ENCODE measurements at regions not wholly inside any gene's neighbourhood (a gene's known extent, or its start where the extent isn't known, plus 50 kb on each side); places are given as distances from the start of the nearest gene placed in this dataset.
"Not testable (repeated sequence)": the region's sequence is repeated elsewhere in the genome, so short reads cannot be mapped to it uniquely, and the experiment has no call there.

DNA sequence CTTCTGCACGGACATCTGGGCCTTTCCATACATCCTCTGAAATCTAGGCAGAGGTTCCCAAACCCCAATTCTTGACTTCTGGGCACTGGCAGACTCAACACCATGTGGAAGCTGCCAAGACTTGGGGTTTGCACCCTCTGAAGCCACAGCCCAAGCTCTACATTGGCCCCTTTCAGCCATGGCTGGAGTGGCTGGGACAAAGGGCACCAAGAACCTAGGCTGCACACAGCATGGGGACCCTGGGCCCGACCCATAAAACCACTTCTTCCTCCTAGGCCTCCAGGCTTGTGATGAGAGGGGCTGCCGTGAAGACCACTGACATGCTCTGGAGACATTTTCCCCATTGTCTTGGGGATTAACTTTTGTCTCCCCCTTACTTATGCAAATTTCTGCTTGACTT, 158.0 kb downstream of the GNAI1 start:
- H3K27ac ChIP-seq (ENCODE audit: low read depth, low read length); H3K4me1 ChIP-seq (ENCODE audit: control insufficient read depth, insufficient read depth, low read length); H3K27me3 ChIP-seq (ENCODE audit: control insufficient read depth, insufficient read depth, low read length); H3K9ac ChIP-seq (ENCODE audit: low read depth, low read length); H3K4me3 ChIP-seq (ENCODE audit: low read depth, low read length); H3K36me3 ChIP-seq (ENCODE audit: control insufficient read depth, insufficient read depth, low read length); H3K9me3 ChIP-seq (ENCODE audit: control insufficient read depth, insufficient read depth, low read length): not testable (repeated sequence)

GRCh38 chr7:80288175-80289122, 153.8 kb downstream of the GNAI1 start:
- no peaks in the 10 kb centered on the region; the same call in 1 of the 2 replicates for H3K9me3 ChIP-seq (ENCODE audit: control insufficient read depth, insufficient read depth, low read length)
- no peaks in the 10 kb centered on the region for H3K4me1 ChIP-seq (ENCODE audit: control insufficient read depth, insufficient read depth, low read length)
- no peaks in the 10 kb centered on the region for H3K27me3 ChIP-seq (ENCODE audit: control insufficient read depth, insufficient read depth, low read length)
- H3K4me3 ChIP-seq (ENCODE audit: low read depth, low read length), result no peak overlapping the region
- no peak overlapping the region for H3K9ac ChIP-seq (ENCODE audit: low read depth, low read length)
- no peak overlapping the region for H3K27ac ChIP-seq (ENCODE audit: low read depth, low read length)
- no peaks in the 10 kb centered on the region for H3K36me3 ChIP-seq (ENCODE audit: control insufficient read depth, insufficient read depth, low read length)

DNA sequence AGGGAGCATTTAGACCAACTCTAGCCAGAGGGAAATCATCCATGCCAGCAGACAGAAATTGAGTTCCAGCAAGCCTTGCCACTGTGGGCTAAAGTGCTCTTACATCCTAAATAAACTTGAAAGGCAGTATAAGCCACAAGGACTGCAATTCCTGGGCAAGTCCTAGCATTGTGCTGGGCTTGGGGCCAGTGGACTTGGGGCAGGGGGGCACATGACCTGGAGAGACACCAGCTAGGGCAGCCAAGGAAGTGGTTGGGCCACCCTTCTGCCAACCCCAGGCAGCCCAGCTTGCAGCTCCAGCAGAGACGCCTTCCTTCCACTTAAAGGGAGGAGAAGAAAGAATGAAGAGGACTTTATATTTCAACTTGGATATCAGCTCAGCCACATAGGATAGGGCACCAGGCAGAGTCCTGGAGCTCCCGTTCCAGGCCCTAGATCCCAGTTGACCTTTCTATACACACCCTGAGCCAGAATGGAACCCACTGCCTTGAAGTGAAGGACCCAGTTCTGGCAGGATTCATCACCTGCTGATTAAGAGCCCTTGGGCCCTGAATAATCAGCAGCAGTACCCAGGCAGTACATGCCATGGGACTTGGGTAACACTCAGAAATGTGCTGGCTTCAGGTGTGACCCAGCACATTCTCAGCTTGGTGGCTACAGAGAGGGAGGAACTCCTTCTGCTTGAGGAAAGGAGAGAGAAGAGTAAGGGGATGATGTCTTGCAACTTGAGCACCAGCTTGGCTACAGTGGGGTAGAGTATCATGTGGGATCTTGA, 153.0 kb downstream of the GNAI1 start:
- H3K27ac ChIP-seq (ENCODE audit: low read depth, low read length), result no peak overlapping the region
- H3K9ac ChIP-seq (ENCODE audit: low read depth, low read length), result no peak overlapping the region
- no peaks in the 10 kb centered on the region for H3K36me3 ChIP-seq (ENCODE audit: control insufficient read depth, insufficient read depth, low read length)
- no peaks in the 10 kb centered on the region for H3K27me3 ChIP-seq (ENCODE audit: control insufficient read depth, insufficient read depth, low read length)
- no peaks in the 10 kb centered on the region for H3K4me1 ChIP-seq (ENCODE audit: control insufficient read depth, insufficient read depth, low read length)
- no peaks in the 10 kb centered on the region; the same call in 1 of the 2 replicates for H3K9me3 ChIP-seq (ENCODE audit: control insufficient read depth, insufficient read depth, low read length)
- no peak overlapping the region for H3K4me3 ChIP-seq (ENCODE audit: low read depth, low read length)

DNA sequence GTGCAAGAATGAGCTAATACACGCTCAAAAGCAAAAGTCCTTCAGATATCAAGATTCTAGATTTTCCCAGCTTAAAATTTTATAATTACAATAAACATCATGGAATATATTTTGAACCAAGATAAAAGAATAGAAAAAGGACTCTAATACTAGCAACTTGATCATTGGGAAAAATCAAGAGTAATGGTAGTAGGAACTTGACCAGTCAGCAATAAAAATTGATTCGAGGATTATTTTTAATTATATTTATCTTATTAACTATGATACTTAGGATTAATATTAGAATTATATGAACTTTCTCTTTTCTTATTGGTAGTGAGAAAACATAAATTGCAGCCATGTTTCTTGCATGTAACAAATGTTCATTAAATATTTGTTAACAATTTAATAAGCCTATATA, 152.0 kb downstream of the GNAI1 start:
- Histone ChIP-seq H3K9me3 (ENCODE audit: control insufficient read depth, insufficient read depth, low read length) (no peaks in the 10 kb centered on the region; the same call in 1 of the 2 replicates), H3K9ac (ENCODE audit: low read depth, low read length) (no peak overlapping the region), H3K27ac (ENCODE audit: low read depth, low read length) (no peak overlapping the region), H3K27me3 (ENCODE audit: control insufficient read depth, insufficient read depth, low read length) (no peaks in the 10 kb centered on the region), H3K4me3 (ENCODE audit: low read depth, low read length) (no peak overlapping the region), H3K36me3 (ENCODE audit: control insufficient read depth, insufficient read depth, low read length) (no peaks in the 10 kb centered on the region), H3K4me1 (ENCODE audit: control insufficient read depth, insufficient read depth, low read length) (no peaks in the 10 kb centered on the region)

DNA sequence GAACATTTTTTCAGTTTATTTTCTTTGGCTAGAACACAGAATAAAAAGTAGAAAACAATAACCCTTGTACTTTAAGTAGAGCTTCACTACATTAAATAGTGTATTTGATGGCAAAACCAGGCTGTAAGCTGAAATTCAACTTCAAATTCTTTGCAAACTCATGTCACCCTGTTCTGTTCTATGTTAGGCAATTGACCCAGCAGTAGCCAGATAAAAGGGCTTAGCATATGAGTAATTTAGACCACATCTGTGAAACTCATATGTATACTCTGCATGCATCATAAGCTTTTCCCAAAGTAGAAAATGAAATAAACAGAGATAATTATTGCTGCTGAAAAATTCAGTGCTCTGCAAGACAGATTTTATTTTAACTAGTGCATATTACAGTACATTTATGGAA, 150.2 kb downstream of the GNAI1 start:
- H3K4me1 ChIP-seq (ENCODE audit: control insufficient read depth, insufficient read depth, low read length), result no peaks in the 10 kb centered on the region
- no peaks in the 10 kb centered on the region for H3K9me3 ChIP-seq (ENCODE audit: control insufficient read depth, insufficient read depth, low read length)
- no peak overlapping the region for H3K4me3 ChIP-seq (ENCODE audit: low read depth, low read length)
- no peaks in the 10 kb centered on the region for H3K27me3 ChIP-seq (ENCODE audit: control insufficient read depth, insufficient read depth, low read length)
- no peaks in the 10 kb centered on the region for H3K36me3 ChIP-seq (ENCODE audit: control insufficient read depth, insufficient read depth, low read length)
- H3K27ac ChIP-seq (ENCODE audit: low read depth, low read length), result no peak overlapping the region
- no peak overlapping the region for H3K9ac ChIP-seq (ENCODE audit: low read depth, low read length)

GRCh38 chr7:80279760-80280159, 145.1 kb downstream of the GNAI1 start:
- H3K4me3 ChIP-seq (ENCODE audit: low read depth, low read length), result no peak overlapping the region
- H3K9me3 ChIP-seq (ENCODE audit: control insufficient read depth, insufficient read depth, low read length), result no peaks in the 10 kb centered on the region
- no peak overlapping the region for H3K9ac ChIP-seq (ENCODE audit: low read depth, low read length)
- H3K36me3 ChIP-seq (ENCODE audit: control insufficient read depth, insufficient read depth, low read length), result no peaks in the 10 kb centered on the region
- H3K4me1 ChIP-seq (ENCODE audit: control insufficient read depth, insufficient read depth, low read length), result peaks cover 9% of the 10 kb centered on the region; the same call in 1 of the 2 replicates
- H3K27me3 ChIP-seq (ENCODE audit: control insufficient read depth, insufficient read depth, low read length), result no peaks in the 10 kb centered on the region
- H3K27ac ChIP-seq (ENCODE audit: low read depth, low read length), result no peak overlapping the region

GRCh38 chr7:80278737-80279136, 144.1 kb downstream of the GNAI1 start:
- H3K9me3 ChIP-seq (ENCODE audit: control insufficient read depth, insufficient read depth, low read length), result no peaks in the 10 kb centered on the region
- no peak overlapping the region for H3K9ac ChIP-seq (ENCODE audit: low read depth, low read length)
- H3K4me3 ChIP-seq (ENCODE audit: low read depth, low read length), result no peak overlapping the region
- H3K36me3 ChIP-seq (ENCODE audit: control insufficient read depth, insufficient read depth, low read length), result no peaks in the 10 kb centered on the region
- H3K4me1 ChIP-seq (ENCODE audit: control insufficient read depth, insufficient read depth, low read length), result peaks cover 9% of the 10 kb centered on the region; the same call in 1 of the 2 replicates
- no peaks in the 10 kb centered on the region for H3K27me3 ChIP-seq (ENCODE audit: control insufficient read depth, insufficient read depth, low read length)
- H3K27ac ChIP-seq (ENCODE audit: low read depth, low read length), result no peak overlapping the region

- Histone ChIP-seq H3K27ac (ENCODE audit: low read depth, low read length) (no peak overlapping the region), H3K9me3 (ENCODE audit: control insufficient read depth, insufficient read depth, low read length) (no peaks in the 10 kb centered on the region), H3K36me3 (ENCODE audit: control insufficient read depth, insufficient read depth, low read length) (no peaks in the 10 kb centered on the region), H3K4me1 (ENCODE audit: control insufficient read depth, insufficient read depth, low read length) (peaks cover 9% of the 10 kb centered on the region; the same call in 1 of the 2 replicates), H3K27me3 (ENCODE audit: control insufficient read depth, insufficient read depth, low read length) (no peaks in the 10 kb centered on the region), H3K9ac (ENCODE audit: low read depth, low read length) (no peak overlapping the region), H3K4me3 (ENCODE audit: low read depth, low read length) (no peak overlapping the region)
Observed at GRCh38 chr7:80277434-80278427, 143.1 kb downstream of the GNAI1 start.
